ENCODE measurements at regions not wholly inside any gene's neighbourhood (a gene's known extent, or its start where the extent isn't known, plus 50 kb on each side); places are given as distances from the start of the nearest gene placed in this dataset.
"Not testable (repeated sequence)": the region's sequence is repeated elsewhere in the genome, so short reads cannot be mapped to it uniquely, and the experiment has no call there.

DNA sequence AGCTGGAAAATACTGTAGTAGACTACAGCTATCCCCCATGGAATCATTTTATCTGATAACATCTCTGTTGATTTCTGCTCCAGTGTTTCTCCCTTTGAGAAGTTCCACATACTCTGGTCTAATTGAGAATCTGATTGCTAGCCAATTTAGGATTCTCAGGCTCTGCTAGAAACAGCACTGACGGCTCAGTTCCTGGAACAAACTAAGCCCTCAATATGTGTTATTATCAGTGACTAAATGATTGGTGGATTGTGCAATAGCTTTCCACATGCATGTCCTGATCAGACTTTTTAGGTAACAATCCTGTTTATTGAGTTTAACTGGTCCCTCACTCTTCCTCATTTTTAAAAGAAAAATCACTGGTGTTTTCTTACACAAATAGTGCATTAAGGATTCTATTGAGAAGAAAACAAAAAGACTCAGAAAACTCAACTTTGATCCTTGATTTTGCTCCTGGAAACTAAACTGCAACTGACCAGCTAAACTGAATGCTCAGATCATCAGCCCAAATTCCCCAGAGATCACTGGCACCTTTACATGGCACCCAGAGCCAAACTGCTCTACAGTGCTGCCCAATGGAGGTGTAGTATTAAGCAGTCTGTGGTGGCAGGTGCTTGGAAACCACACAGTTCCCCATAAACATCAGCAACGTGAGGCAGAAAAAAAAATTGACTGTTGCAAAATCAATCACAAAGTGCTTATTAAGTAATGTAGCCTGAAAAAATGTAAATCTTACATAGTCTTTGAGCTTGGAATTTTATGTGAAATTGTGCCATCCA lies 423.7 kb downstream of the TOX3 start:
- TF ChIP-seq, protein P1, sequence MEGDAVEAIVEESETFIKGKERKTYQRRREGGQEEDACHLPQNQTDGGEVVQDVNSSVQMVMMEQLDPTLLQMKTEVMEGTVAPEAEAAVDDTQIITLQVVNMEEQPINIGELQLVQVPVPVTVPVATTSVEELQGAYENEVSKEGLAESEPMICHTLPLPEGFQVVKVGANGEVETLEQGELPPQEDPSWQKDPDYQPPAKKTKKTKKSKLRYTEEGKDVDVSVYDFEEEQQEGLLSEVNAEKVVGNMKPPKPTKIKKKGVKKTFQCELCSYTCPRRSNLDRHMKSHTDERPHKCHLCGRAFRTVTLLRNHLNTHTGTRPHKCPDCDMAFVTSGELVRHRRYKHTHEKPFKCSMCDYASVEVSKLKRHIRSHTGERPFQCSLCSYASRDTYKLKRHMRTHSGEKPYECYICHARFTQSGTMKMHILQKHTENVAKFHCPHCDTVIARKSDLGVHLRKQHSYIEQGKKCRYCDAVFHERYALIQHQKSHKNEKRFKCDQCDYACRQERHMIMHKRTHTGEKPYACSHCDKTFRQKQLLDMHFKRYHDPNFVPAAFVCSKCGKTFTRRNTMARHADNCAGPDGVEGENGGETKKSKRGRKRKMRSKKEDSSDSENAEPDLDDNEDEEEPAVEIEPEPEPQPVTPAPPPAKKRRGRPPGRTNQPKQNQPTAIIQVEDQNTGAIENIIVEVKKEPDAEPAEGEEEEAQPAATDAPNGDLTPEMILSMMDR (conservative IDR thresholded peaks at IDR 0.05; ENCODE audit: low read depth, low read length) = no peak
- no peak for DNase-seq (ENCODE audit: low read depth)
- no peak overlapping the region for H3K4me3 ChIP-seq (ENCODE audit: low read depth, low read length)

DNA sequence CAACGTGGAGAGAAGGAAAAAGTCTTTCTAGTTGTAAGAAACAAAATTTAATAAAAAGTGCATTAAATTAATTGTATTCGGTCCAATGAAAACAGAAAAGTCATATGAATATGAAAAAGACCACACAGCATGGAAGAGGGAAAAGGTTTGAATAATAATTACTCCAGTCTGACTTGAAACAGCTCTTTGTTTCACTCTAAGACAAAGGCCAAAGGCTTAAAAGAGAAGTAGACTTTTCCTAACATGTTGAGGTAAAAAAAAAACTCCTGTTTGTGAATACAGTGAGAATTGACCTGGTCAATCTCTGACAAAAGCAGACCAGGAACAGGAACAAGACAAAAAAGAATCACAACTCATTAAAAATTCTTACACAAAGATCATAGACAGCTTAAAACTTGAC lies 429.8 kb downstream of the TOX3 start:
- no peak for DNase-seq (ENCODE audit: low read depth)
- H3K4me3 ChIP-seq (ENCODE audit: low read depth, low read length) = no peak overlapping the region
- TF ChIP-seq, protein P1 (conservative IDR thresholded peaks at IDR 0.05; ENCODE audit: low read depth, low read length) = no peak

DNA sequence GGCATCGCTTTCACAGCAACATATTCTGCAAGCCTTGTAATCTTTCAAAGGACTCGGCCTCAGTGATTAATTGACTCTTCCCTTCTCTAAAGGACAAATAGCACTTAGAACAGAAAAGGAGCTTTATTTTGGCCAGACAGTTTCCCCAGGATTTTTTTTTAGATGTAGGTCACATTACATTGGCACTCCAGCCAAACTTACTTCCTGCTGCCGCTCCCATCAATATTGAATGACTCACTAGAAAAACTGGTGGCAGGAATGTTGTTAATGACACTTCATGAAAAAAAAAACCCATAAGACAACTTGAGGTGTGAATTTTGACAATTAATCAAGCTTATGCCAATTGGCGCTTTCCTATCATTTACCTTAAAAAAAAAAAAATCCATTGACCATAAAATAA lies 432.6 kb downstream of the TOX3 start:
- DNase-seq (ENCODE audit: low read depth) = no peak
- H3K4me3 ChIP-seq (ENCODE audit: low read depth, low read length) = no peak overlapping the region
- TF ChIP-seq, protein P1 (conservative IDR thresholded peaks at IDR 0.05; ENCODE audit: low read depth, low read length) = no peak

DNA sequence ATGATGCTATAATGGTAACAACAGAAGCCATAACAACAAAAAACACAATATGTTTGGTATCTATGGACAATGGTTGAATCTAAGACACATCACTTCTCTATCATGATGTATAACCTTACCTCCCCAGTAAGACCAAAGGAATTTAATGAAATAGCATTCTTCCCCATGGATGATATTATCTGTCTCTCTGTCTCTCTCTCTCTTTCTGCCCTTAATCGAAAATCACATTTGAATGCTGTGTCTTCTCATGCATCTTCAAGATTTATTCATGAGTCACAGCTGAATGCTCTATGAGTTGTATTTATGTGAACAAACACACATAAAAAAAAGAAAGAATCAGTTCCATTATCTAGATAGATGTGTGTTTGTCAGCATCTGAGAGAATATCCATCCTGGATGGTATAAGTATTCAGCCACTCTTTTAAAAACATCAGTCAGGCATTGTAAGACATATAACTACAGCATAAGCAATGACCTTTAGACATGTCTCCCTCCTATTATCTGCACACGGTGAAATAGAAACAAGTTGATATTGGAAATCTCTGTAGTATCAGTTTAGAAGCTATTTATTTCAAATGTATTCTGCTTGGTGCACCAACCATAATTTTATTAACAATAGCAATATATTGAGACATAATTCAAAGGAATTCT lies 433.3 kb downstream of the TOX3 start:
- H3K4me3 ChIP-seq (ENCODE audit: low read depth, low read length) = no peak overlapping the region
- no peak for DNase-seq (ENCODE audit: low read depth)
- TF ChIP-seq, protein P1 (conservative IDR thresholded peaks at IDR 0.05; ENCODE audit: low read depth, low read length) = no peak

DNA sequence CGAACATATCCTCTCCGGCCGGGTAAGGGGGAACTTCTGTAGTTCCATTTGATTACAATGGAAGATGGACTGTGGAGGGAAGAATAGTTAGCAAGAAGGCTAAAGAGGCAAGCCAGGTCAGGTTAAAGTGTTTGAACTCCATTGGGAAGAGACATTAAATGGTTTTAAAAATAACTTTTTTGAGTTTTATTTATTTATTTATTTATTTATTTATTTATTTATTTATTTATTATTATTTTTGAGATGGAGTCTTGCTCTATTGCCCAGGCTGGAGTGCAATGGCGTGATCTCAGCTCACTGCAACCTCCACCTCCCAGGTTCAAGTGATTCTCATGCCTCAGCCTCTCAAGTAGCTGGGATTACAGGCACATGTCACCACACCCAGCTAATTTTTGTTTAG lies 441.9 kb downstream of the TOX3 start:
- not testable (repeated sequence) for H3K4me3 ChIP-seq (ENCODE audit: low read depth, low read length); DNase-seq (ENCODE audit: low read depth)

DNA sequence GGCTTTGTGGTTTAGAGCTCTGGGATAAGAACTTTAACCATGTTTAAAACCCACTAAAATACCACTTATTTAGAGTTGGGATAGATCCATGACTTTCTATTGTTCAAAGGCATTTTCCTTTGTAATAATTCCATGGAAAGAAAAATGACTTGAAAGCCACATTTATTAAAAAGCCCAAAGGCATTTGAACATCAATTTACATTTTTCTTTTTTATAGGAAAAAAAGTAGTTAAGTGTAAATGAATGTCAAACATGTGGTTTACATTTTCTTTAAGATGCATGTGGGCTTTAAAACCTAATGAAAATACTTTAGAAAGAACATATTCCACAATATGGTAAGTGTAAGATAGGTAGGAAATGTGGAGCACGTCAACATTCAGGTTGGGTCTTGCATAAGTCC lies 443.2 kb downstream of the TOX3 start:
- no peak overlapping the region for H3K4me3 ChIP-seq (ENCODE audit: low read depth, low read length)
- TF ChIP-seq, protein P1 (conservative IDR thresholded peaks at IDR 0.05; ENCODE audit: low read depth, low read length) = no peak
- no peak for DNase-seq (ENCODE audit: low read depth)

DNA sequence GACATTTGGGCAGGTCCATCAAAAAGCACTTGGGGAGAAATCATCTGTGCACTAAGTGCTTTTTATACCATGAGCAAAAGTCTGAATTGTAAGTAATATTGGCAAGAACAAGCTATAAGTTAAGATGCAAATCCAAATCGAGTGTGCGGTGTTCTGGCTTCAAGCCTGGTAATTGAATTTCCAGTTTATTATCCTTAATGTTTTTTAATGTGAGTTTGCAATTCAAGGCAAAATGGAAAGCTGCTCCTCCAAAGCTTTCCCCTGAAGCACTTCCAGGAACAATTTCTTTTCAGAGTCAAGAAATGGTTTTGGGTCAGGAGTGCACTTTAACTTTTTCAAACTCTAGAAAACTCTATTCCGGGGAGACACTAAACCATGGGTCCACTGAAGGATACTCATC lies 445.7 kb downstream of the TOX3 start:
- TF ChIP-seq, protein P1 (conservative IDR thresholded peaks at IDR 0.05; ENCODE audit: low read depth, low read length) = no peak
- no peak overlapping the region for H3K4me3 ChIP-seq (ENCODE audit: low read depth, low read length)
- DNase-seq (ENCODE audit: low read depth) = no peak

Data from epithelial cell of proximal tubule (primary cell).